LNCaP clone FGC (cell line): ENCODE measurements at regions not wholly inside any gene's neighbourhood (a gene's known extent, or its start where the extent isn't known, plus 50 kb on each side); places are given as distances from the start of the nearest gene placed in this dataset.

Experiments used
- DNase-seq: peaks from one replicate; pipeline ENCODE4 v3.0.0-alpha.2; 2011; ENCODE audit warnings: low read depth
- H3K4me3 ChIP-seq: 2 replicates; pipeline ENCODE4 v1.5.1; 2011; ENCODE audit warnings: mild to moderate bottlenecking, low read depth, low read length, control low read depth
- CTCF ChIP-seq: IDR thresholded peaks from 2 replicates; pipeline ENCODE4 v1.5.1; 2012; ENCODE audit warnings: mild to moderate bottlenecking; ENCODE audit not compliant: control insufficient read depth, insufficient read depth; ENCODE audit errors: extremely low read depth

- no peak overlapping the region for H3K4me3 ChIP-seq
- TF ChIP-seq CTCF = no peak
- no peak for DNase-seq
Measured at GRCh38 chr16:51439271-51439670, 288.2 kb upstream of the SALL1 start.

- no peak for TF ChIP-seq CTCF
- no peak for DNase-seq
- H3K4me3 ChIP-seq = no peak overlapping the region
Measured at GRCh38 chr16:51436742-51437141, 285.7 kb upstream of the SALL1 start.

GRCh38 chr16:51434567-51435198 is 283.6 kb upstream of the SALL1 start:
- TF ChIP-seq CTCF = no peak
- H3K4me3 ChIP-seq = no peak overlapping the region
- no peak for DNase-seq

- H3K4me3 ChIP-seq = no peak overlapping the region
- DNase-seq = no peak
- TF ChIP-seq CTCF = no peak
Measured at GRCh38 chr16:51433599-51433998, 282.5 kb upstream of the SALL1 start.

GRCh38 chr16:51431517-51432241 is 280.6 kb upstream of the SALL1 start:
- no peak overlapping the region for H3K4me3 ChIP-seq
- TF ChIP-seq CTCF = no peak
- no peak for DNase-seq

- DNase-seq = no peak
- H3K4me3 ChIP-seq = no peak overlapping the region
- no peak for TF ChIP-seq CTCF
Measured at GRCh38 chr16:51430716-51431369, 279.8 kb upstream of the SALL1 start.
